ENCODE measurements at regions not wholly inside any gene's neighbourhood (a gene's known extent, or its start where the extent isn't known, plus 50 kb on each side); places are given as distances from the start of the nearest gene placed in this dataset.

- no peak for DNase-seq
Measured at GRCh38 chr4:178066338-178066941, 624.2 kb upstream of the AGA start.

GRCh38 chr4:178068136-178068535, 625.9 kb upstream of the AGA start:
- no peak for DNase-seq

- DNase-seq, result no peak
Measured at GRCh38 chr4:178070163-178070562, 627.9 kb upstream of the AGA start.

GRCh38 chr4:178080312-178080711, 638.1 kb upstream of the AGA start:
- no peak for DNase-seq

GRCh38 chr4:178081176-178081575, 638.9 kb upstream of the AGA start:
- no peak for DNase-seq

GRCh38 chr4:178081896-178082295, 639.7 kb upstream of the AGA start:
- no peak for DNase-seq

- DNase-seq, result no peak
Measured at GRCh38 chr4:178082906-178083305, 640.7 kb upstream of the AGA start.

- DNase-seq, result no peak
Measured at GRCh38 chr4:178083968-178084367, 641.7 kb upstream of the AGA start.

- no peak for DNase-seq
Measured at GRCh38 chr4:178086320-178086719, 644.1 kb upstream of the AGA start.

GRCh38 chr4:178090640-178091411, 648.6 kb upstream of the AGA start:
- no peak for DNase-seq

- DNase-seq, result no peak
Measured at GRCh38 chr4:178102139-178102538, 659.9 kb upstream of the AGA start.

- no peak for DNase-seq
Measured at GRCh38 chr4:178105242-178105641, 663.0 kb upstream of the AGA start.

GRCh38 chr4:178136736-178137345, 694.6 kb upstream of the AGA start:
- no peak for DNase-seq

- DNase-seq, result no peak
Measured at GRCh38 chr4:178137732-178138471, 695.7 kb upstream of the AGA start.

GRCh38 chr4:178138491-178138890, 696.3 kb upstream of the AGA start:
- DNase-seq, result no peak

- no peak for DNase-seq
Measured at GRCh38 chr4:178140326-178140915, 698.2 kb upstream of the AGA start.

- no peak for DNase-seq
Measured at GRCh38 chr4:178142724-178143123, 700.5 kb upstream of the AGA start.

GRCh38 chr4:178148106-178148505, 705.9 kb upstream of the AGA start:
- no peak for DNase-seq

- DNase-seq, result no peak
Measured at GRCh38 chr4:178165251-178165950, 723.2 kb upstream of the AGA start.

- DNase-seq, result no peak
Measured at GRCh38 chr4:178165951-178166308, 723.7 kb upstream of the AGA start.

- DNase-seq, result no peak
Measured at GRCh38 chr4:178173771-178174170, 731.5 kb upstream of the AGA start.

GRCh38 chr4:178174756-178175155, 732.5 kb upstream of the AGA start:
- no peak for DNase-seq

GRCh38 chr4:178185517-178185916, 743.3 kb upstream of the AGA start:
- no peak for DNase-seq

Measured in stimulated activated CD4-positive, alpha-beta T cell treated with anti-CD3 and anti-CD28 coated beads, Interleukin-12 subunit alpha, Interleukin-12 subunit beta, amount 100 ng/mL, for 4 hours (primary cell).